K562 (cell line): ENCODE measurements at regions not wholly inside any gene's neighbourhood (a gene's known extent, or its start where the extent isn't known, plus 50 kb on each side); places are given as distances from the start of the nearest gene placed in this dataset.

Experiments
- ARID4B ChIP-seq: sonication (generic); formaldehyde crosslinking; IDR thresholded peaks from 2 replicates; pipeline ENCODE4 v1.8.0; 2022; ENCODE audit warnings: mild to moderate bottlenecking, missing genetic modification reagents
- CTCFL ChIP-seq: IDR thresholded peaks from 2 replicates; pipeline ENCODE4 v1.6.1; 2011; ENCODE audit warnings: borderline replicate concordance, low read depth, mild to moderate bottlenecking, moderate library complexity, low read length; ENCODE audit not compliant: insufficient read depth, poor library complexity, severe bottlenecking
- DIDO1 ChIP-seq: fragments of 450-650 bp; IDR thresholded peaks from 2 replicates; pipeline ENCODE4 v1.6.1; 2016; ENCODE audit warnings: low read depth, missing biosample characterization, missing genetic modification characterization
- GATA2 ChIP-seq: sonication (generic); formaldehyde crosslinking; IDR thresholded peaks from 2 replicates; pipeline ENCODE4 v1.4.0; 2020; ENCODE audit warnings: mild to moderate bottlenecking, missing genetic modification reagents
- HMG20B ChIP-seq: fragments of 250-450 bp; sonication (Bioruptor Pico); IDR thresholded peaks from 2 replicates; pipeline ENCODE4 v1.5.0; 2021; ENCODE audit warnings: mild to moderate bottlenecking
- MCM5 ChIP-seq: fragments of 450-650 bp; IDR thresholded peaks from 2 replicates; pipeline ENCODE4 v1.6.1; 2016; ENCODE audit warnings: low read depth
- NCOR1 ChIP-seq: fragments of 450-650 bp; IDR thresholded peaks from 2 replicates; pipeline ENCODE4 v1.6.1; 2016; ENCODE audit warnings: mild to moderate bottlenecking, moderate library complexity
- NR4A1 ChIP-seq, 2 experiments: fragments of 250-450 bp in 1 of 2; fragments of 450-650 bp in 1 of 2; sonication (Bioruptor Pico) in 1 of 2; IDR thresholded peaks; 2 replicates each; pipeline versions ENCODE4 v1.4.0 to v1.6.1; 2016 to 2020; ENCODE audit warnings: mild to moderate bottlenecking in 2 of 2, missing compliant biosample characterization in 1 of 2, missing genetic modification characterization in 1 of 2, moderate library complexity in 1 of 2
- RBM22 ChIP-seq: fragments of 200-400 bp; formaldehyde crosslinking; IDR thresholded peaks from 2 replicates; pipeline ENCODE4 v1.6.1; 2018; ENCODE audit warnings: low read length, low read depth; ENCODE audit not compliant: poor library complexity, severe bottlenecking
- TRIM28 ChIP-seq: fragments of 450-650 bp; IDR thresholded peaks from 2 replicates; pipeline ENCODE4 v1.6.1; 2017
- ZFP91 ChIP-seq: sonication (generic); formaldehyde crosslinking; IDR thresholded peaks from 2 replicates; pipeline ENCODE4 v1.8.0; 2022; ENCODE audit warnings: mild to moderate bottlenecking, missing genetic modification reagents
- ZMIZ1 ChIP-seq, 2 experiments: fragments of 150-350 bp in 1 of 2; IDR thresholded peaks; 2 replicates each; pipeline ENCODE4 v1.6.1; 2012 to 2016; ENCODE audit warnings: low read depth in 2 of 2, low read length in 2 of 2, mild to moderate bottlenecking in 1 of 2, moderate library complexity in 1 of 2
- ZNF277 ChIP-seq: fragments of 250-450 bp; sonication (Bioruptor Pico); IDR thresholded peaks from 2 replicates; pipeline ENCODE4 v1.8.0; 2022; ENCODE audit warnings: inconsistent platforms, mild to moderate bottlenecking, moderate library complexity, borderline replicate concordance
- ZNF511 ChIP-seq: sonication (generic); formaldehyde crosslinking; IDR thresholded peaks from 2 replicates; pipeline ENCODE4 v1.8.0; 2022; ENCODE audit warnings: mild to moderate bottlenecking, missing genetic modification reagents

- TF ChIP-seq ZMIZ1 (IDR thresholded peaks at IDR 0.05; ENCODE audit: low read depth in 2 of 2, low read length in 2 of 2) (peak in 1 of 2 experiments; percentile 26; a peak in 1 of 4 replicates), ARID4B (no peak), NCOR1 (no peak), CTCFL (no peak), RBM22 (no peak), DIDO1 (tag) (no peak), NR4A1 (CRISPR knock-in tag; IDR thresholded peaks at IDR 0.05) (no peak), NR4A1 (tag; IDR thresholded peaks at IDR 0.05) (no peak), ZNF511 (CRISPR knock-in tag) (no peak), ZNF277 (CRISPR knock-in tag) (no peak), ZFP91 (no peak), TRIM28 (no peak), MCM5 (no peak), GATA2 (CRISPR knock-in tag) (no peak), HMG20B (CRISPR knock-in tag) (no peak)
Measured at GRCh38 chr3:14261229-14261628, 82.6 kb downstream of the LSM3 start (continued).
